Epithelial cell of proximal tubule (primary cell): ENCODE measurements at regions not wholly inside any gene's neighbourhood (a gene's known extent, or its start where the extent isn't known, plus 50 kb on each side); places are given as distances from the start of the nearest gene placed in this dataset.

Source experiments
- DNase-seq: peaks from one replicate; pipeline ENCODE4 v3.0.0-alpha.2; 2011; ENCODE audit warnings: low read depth
- H3K4me3 ChIP-seq: 2 replicates; pipeline ENCODE4 v1.5.1; 2011; ENCODE audit warnings: low read depth, mild to moderate bottlenecking, low read length
- TF ChIP-seq, protein P1 (sequence below): conservative IDR thresholded peaks from 2 replicates; pipeline ENCODE4 v1.5.1; 2012; ENCODE audit warnings: low read depth, mild to moderate bottlenecking, low read length

DNA sequence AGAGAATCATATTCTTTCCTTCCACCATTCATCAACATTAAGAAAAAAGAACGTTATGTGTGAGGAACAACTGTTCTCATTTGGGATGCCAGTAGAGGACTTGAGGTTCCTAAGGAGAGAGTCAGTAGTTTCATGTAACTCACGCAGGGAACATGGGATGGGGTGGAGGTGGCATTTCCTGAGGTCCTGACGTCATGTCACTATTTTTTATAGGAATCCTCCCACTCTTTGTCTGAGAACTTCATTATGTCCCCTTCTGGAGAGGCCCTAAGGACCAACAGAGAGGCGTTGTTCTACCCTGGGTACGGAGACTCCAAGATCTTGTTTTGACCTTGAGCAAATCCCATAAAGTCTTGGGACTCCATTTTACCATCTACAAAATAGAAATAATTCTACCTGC lies 211.7 kb upstream of the SOX9 start:
- DNase-seq, result no peak
- TF ChIP-seq, protein P1, sequence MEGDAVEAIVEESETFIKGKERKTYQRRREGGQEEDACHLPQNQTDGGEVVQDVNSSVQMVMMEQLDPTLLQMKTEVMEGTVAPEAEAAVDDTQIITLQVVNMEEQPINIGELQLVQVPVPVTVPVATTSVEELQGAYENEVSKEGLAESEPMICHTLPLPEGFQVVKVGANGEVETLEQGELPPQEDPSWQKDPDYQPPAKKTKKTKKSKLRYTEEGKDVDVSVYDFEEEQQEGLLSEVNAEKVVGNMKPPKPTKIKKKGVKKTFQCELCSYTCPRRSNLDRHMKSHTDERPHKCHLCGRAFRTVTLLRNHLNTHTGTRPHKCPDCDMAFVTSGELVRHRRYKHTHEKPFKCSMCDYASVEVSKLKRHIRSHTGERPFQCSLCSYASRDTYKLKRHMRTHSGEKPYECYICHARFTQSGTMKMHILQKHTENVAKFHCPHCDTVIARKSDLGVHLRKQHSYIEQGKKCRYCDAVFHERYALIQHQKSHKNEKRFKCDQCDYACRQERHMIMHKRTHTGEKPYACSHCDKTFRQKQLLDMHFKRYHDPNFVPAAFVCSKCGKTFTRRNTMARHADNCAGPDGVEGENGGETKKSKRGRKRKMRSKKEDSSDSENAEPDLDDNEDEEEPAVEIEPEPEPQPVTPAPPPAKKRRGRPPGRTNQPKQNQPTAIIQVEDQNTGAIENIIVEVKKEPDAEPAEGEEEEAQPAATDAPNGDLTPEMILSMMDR, result no peak
- H3K4me3 ChIP-seq, result no peak overlapping the region

DNA sequence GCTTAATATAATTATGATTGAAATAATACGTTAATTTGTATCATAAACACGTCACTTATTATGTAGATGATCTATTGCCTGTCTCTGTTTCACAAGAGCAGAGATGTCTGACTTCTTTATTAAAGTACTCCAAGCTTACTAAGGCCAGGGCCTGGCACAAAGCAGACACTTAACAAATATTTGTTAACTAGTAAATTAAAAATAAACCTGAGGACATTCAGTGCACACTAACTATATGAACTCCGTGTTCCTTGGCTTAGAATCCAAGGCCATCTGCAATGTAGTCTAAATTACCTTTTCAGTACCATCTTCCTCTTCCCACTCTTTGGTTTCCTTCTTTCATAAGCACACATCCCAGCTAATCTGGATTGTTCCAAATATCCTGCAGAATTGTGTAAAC lies 210.8 kb upstream of the SOX9 start:
- H3K4me3 ChIP-seq, result no peak overlapping the region
- TF ChIP-seq, protein P1, result no peak
- DNase-seq, result no peak

DNA sequence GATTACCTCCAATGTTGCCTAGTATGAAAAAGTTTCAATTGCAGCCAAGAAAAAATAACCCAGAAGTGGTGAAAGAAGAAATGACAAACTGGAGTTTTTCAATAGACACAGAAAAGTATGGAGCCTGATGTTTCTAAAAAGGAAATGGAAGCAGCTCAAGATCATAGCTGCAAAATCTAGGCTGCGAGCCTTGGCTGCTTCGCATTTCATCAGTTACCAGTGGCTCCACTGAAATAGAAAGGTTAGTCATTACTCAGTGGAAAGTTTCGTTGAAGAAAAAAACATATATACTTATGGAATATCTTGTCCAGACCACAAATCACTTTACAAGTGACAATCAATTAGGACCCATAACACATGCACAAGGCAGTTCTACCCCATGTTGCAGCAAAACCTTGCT lies 206.8 kb upstream of the SOX9 start:
- TF ChIP-seq, protein P1, result no peak
- no peak for DNase-seq
- H3K4me3 ChIP-seq, result no peak overlapping the region

DNA sequence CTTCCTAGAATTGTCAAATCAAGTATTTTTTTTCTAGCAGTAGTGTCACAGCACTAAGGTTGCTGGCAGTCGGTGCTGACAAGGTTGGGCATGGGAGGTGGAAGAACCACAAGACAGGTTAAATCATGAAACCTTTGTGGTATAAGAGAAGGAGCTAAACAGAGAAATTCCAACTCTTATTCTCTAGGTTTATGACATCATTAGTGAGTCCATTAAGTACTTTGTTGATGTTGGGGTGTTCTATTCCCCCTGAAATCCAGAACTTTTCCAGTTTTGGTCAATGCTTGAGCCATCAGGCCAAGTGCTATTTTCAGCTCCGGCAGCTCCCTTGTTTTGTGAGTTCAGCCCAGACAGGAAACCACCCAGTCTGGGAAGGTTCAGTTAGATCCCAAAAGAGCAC lies 206.0 kb upstream of the SOX9 start:
- DNase-seq, result no peak

DNA sequence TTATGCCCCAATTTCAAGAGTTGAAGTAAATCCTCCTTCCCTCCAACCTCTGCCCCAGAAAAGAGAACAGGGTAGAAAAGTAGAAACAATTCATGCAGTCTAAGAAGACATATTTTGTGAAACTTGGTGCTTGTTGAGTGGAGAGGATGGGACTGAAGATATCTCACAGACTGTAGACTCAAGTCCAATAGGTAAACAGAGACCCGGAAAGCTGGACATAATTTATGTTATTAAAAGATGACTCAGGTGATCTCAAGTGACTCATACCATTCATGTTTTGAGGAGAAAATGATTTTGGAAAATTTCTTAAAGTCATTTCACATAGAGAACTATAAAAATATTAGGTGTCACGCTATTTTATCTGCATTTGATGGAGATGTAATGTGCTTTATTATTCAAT lies 203.1 kb upstream of the SOX9 start:
- TF ChIP-seq, protein P1, result no peak

More for the DNA sequence above, 206.0 kb upstream of the SOX9 start:
- no peak overlapping the region for H3K4me3 ChIP-seq
- TF ChIP-seq, protein P1, result no peak

DNA sequence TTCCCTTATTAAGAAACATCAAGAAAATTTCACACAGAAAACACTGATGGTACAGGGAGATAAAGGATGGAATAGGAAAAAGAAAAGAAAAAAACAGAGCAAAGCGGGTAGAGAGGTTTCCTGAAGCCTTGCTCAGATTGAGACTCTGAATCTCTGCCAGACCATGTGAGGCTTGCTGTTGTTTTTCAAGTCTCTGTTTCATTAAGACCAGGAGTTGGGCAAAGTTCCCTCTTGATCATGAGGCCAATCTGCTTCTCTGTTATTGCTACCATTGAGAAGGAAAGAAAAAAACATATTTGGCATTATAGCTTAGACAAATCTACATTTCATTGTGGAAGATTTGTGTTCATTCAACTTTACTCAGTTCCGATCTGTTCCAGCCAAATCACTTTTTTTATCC lies 201.6 kb upstream of the SOX9 start:
- no peak for DNase-seq

More for the DNA sequence above, 203.1 kb upstream of the SOX9 start:
- no peak for DNase-seq
- H3K4me3 ChIP-seq, result no peak overlapping the region

DNA sequence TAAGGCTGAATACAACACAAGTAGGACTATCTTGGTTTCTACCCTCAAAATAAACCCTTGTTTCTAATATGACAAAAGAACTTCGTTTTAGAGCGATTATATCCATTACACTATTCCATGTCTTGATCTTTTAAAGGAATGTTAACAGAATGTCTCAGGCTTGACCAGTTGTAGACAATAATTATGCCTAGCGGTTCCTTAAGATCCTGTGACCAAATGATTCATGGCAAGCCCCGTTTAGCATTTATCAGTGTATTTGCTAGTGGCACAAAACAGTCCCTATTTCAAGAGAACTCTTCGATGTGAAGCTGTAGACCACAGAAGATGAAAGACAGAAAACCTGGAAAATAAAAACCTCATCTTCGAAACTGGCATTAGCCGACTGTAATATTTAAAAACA lies 200.9 kb upstream of the SOX9 start:
- no peak for DNase-seq
- H3K4me3 ChIP-seq, result no peak overlapping the region
- TF ChIP-seq, protein P1, result no peak

More for the DNA sequence above, 201.6 kb upstream of the SOX9 start:
- H3K4me3 ChIP-seq, result no peak overlapping the region
- TF ChIP-seq, protein P1, result no peak
